HG02763 (cell line): ENCODE measurements at regions not wholly inside any gene's neighbourhood (a gene's known extent, or its start where the extent isn't known, plus 50 kb on each side); places are given as distances from the start of the nearest gene placed in this dataset.

Experiments used
- ATAC-seq: cut with Tn5 transposase; IDR thresholded peaks from one replicate; pipeline ENCODE4 v1.9.1; 2021; ENCODE audit warnings: mild to moderate bottlenecking, moderate library complexity; ENCODE audit not compliant: unreplicated experiment

- no peak for ATAC-seq
Measured at GRCh38 chr1:229883504-229884200, 183.4 kb upstream of the GALNT2 start.

DNA sequence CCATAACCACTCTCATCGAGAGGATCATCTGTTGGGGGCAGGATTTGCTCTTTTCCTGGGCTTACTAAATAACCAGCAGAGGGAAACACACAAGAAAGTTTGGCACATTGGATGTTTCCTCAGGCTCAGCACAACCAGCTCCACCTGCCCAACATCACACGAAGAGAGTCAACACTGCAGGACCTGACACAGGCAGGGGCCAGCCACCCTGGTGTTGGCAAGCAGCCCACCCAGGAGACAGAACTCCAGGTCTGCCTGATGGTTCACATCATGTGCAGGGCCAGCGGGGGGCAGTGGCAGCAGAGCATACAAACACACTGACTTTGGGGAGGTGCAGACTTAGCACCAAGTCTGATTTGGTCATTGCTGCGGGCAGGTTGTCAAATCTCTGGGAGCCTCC, 182.3 kb upstream of the GALNT2 start:
- ATAC-seq = no peak

DNA sequence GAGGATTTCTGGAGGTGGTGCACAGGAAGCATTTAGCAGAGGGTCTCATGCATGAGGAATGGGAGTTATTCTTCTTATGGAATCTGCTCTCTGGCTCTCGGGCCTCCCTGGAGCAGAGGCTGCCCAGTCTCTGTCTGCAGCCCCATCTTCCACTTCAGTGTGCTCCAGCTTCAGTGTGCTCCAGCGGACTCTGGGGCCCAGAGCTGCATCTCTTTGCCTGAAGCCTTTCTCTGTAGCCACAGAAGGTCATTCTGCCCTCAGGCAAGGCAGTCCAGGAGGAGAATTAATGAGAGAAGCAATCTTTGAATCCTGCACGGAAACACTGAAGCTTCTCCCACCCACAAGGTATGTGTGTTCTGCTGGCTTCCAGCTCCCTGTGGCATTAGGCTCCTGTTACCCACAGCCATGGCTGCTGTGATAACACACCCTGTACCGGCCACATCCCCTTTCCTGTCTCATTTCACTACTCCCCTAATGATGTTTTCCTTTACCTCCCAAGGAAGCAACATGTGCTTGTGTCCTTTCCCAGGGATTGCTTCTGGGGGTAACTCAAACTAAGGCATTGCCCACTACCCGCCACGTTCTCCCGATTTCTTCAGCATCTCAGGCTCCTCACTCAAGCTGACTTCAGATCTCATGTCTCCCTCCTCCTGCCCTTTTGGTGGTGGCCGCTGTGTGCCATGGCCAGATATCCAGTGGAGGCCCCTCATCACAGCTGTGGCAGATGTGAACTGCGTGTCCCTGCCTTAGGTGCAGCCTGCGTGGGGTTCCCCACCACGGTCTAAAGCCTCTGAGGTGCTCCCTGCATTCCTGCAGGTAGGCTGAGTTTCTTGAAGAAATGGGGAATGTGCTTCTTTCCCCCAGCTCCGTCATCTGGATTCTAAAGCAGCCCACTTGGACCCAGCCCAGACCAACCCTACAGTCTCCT, 181.2 kb upstream of the GALNT2 start:
- ATAC-seq = no peak

GRCh38 chr1:229886636-229887035, 180.4 kb upstream of the GALNT2 start:
- no peak for ATAC-seq

DNA sequence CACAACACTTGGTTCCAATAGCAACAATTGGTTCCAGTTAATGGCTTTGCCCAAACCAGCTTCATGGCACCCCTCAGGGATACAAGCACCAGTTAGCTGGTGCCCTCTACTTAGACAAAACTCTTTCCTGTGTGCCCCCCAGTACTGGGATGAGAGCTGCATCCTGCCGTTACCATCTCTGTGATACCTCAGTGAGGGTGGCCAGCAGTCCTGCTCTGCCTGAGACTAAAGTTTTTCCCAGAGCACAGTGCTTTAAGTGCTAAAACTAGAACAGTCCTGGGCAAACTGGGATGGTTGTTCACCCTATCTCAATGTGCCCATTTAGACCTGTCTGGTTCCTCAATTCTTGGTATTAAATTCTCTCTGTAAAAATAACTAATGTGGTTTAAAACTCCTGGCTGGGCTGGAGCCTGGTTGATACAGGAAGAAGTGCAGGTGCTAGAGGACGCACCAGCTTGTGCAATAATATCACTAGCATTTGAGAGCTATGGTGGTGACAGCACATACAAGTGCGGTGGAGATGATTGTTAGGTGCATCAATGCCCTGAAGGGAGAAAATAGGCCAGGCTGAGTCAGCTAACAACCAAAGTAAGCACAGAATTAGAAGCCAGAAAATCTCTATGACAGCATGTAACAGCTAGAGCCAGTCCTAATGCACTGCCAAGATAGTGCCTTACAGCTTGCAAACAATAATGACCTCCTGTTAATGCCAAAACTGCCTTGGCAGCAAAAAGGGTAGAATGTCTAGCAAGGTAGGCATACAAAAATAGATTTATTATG, 179.8 kb upstream of the GALNT2 start:
- no peak for ATAC-seq

DNA sequence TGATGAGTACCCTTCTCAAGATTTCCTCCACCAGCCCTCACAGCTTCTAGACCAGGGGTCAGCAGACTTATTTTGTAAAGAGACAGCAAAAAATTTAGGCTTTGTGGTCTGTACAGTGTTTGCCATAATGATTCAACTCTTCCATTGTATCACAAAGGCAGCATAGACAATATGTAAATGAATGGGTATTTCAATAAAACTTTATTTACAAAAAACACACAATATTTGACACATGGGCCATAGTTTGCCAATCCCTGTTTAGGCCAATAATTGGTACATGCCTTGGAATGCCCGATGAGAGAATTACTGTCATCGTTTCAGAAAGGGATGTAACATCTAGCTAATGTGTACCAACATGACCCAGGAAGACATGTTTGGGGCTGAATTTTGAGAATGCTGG, 178.9 kb upstream of the GALNT2 start:
- ATAC-seq = no peak

GRCh38 chr1:229888561-229889001, 178.5 kb upstream of the GALNT2 start:
- no peak for ATAC-seq

GRCh38 chr1:229889031-229889517, 178.0 kb upstream of the GALNT2 start:
- ATAC-seq = no peak

DNA sequence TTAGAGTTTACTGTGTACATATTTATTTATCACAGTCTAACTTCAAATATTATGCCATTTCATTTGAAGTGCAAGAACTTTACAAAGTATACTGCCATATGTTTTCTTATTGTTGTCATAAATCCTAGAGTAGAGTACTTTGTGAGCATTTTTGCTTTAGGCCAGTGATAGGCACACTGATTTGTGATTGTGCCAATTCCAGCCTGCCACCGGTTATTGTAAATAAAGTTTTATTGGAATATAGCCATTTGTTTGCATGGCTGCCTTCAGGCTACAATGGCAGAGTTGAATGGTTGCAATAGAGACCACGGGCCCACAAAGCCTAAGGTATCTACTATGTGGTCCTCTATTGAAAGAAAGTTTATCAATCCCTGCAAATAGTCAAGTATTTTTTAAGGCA, 175.8 kb upstream of the GALNT2 start:
- no peak for ATAC-seq

DNA sequence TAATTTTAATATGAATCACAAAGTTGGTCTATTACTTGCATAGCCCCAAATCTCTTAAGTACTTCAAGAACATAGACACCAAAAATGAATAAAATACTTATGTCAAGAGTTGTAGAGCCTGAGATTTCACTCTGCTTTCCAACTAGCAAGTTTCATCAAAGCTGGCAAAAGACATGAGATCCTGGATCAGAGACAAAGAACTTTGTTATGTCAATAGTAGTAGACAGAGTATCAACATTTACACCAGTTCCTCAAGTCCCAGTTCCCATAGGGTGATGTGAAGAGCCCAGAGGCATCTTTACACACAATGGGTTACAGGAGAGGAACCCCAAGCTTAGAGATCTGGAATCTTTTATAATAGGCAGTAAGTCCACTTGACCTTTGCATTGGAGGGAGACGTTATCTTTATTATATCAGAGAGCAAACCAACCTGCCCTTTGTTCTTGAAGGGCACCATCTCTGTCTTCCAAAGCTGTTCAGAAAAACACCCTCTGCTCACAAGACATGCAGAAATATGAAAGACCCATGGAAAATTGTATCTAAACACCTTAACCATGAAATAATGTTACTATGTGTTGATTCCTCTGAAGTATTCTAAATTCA, 174.4 kb upstream of the GALNT2 start:
- no peak for ATAC-seq

GRCh38 chr1:229893762-229894444, 173.1 kb upstream of the GALNT2 start:
- ATAC-seq = no peak

DNA sequence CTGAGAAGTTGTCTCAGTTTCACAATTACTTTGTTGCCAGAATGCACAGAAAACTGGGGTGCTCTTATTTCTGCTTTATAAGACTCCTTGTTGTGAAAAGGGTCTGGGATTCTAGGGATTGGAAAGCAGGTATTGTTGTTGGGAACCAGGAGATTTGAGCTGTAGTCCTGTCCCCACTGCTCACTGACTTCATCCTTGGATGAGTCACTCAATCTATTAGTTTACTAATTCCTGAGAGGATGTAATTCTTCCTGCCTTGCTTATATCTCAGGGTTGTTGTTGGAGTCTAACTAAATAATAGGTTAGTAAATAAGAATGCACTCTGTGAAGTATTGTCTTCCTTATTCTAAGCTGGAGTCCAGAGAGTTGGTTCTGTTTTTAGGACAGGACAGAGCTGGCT, 172.5 kb upstream of the GALNT2 start:
- no peak for ATAC-seq

GRCh38 chr1:229895605-229896004, 171.4 kb upstream of the GALNT2 start:
- no peak for ATAC-seq

DNA sequence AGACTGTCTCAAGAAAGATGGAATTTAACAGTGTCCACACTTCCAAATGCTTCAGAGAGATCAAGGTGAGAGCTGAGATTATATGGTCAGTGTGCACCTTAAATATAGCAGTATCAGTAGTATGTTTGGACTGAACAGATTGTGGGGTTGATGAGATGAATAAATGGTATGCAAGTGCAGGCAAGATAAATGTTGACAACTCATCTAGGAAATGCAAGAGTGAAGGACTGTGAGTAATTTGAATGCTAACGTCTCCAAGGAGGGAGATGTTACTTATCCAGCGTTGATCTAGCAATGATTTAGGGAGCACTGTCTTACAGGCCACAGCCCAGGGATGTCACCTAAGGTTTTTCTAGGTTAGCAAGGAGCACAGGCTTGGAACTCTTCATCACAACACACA, 170.7 kb upstream of the GALNT2 start:
- no peak for ATAC-seq

- no peak for ATAC-seq
Measured at GRCh38 chr1:229896861-229897260, 170.2 kb upstream of the GALNT2 start.

DNA sequence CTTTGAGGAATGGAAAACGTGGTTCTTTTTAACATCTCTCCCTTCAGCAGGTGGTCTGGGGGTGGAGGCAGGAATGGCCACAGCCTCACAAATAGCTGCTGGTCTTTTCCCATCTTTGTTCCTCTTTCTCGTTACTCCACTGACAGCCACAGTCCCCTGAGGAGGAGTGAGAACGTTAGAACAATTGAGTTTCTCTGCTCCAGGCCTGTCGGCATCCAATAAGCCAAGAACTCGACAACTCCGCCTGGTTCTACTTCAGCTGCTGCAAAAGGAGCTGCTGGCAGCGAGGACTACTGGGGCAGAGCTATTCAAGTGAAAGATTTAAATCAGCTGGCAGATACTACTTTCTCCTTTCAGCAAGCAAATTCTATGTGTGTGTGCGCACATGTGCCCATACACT, 169.5 kb upstream of the GALNT2 start:
- ATAC-seq = no peak

- no peak for ATAC-seq
Measured at GRCh38 chr1:229900220-229900619, 166.8 kb upstream of the GALNT2 start.

DNA sequence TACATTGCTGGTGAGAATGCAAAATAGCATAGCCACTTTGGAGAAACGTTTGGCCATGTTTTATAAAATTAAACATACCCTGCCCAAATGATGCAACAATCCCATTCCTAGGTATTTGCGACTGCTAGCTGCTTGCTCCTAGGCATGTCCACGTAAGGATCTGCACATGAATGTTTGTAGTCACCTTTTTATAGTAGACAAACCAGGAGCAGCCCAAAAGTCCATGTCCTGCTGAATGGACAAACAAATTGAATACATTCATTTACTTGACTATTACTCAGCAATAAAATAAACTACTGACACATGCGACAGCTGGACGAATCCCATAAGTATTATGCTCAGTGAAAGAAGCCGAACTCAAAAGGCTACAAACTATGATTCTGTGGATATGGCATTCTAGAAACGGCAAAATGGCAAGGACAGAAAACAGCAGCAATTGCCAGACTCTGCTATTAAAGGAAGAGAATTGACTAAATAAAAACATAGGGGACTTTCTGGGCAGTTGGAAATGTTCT, 161.9 kb upstream of the GALNT2 start:
- no peak for ATAC-seq

- no peak for ATAC-seq
Measured at GRCh38 chr1:229905652-229906051, 161.4 kb upstream of the GALNT2 start.
